Thyroid gland (tissue), 4 donors: ENCODE measurements at regions not wholly inside any gene's neighbourhood (a gene's known extent, or its start where the extent isn't known, plus 50 kb on each side); places are given as distances from the start of the nearest gene placed in this dataset.

Experiments
- DNase-seq, 2 donors: peaks; one replicate each; pipeline ENCODE4 v3.0.0-alpha.2; 2019
- H3K27ac ChIP-seq, 3 donors: fragments of 200-600 bp; sonication (generic); 1 replicate in 2 of 3; 2 replicates in 1 of 3; pipeline ENCODE4 v1.5.1; 2016 to 2019; ENCODE audit warnings: mild to moderate bottlenecking in 1 of 3, moderate library complexity in 1 of 3
- H3K27me3 ChIP-seq: fragments of 200-600 bp; sonication (generic); one replicate; pipeline ENCODE4 v1.5.1; 2019
- H3K36me3 ChIP-seq, 2 donors: fragments of 200-600 bp; sonication (generic); one replicate each; pipeline ENCODE4 v1.5.1; 2016 to 2019
- H3K4me1 ChIP-seq, 2 donors: fragments of 200-600 bp; sonication (generic); one replicate each; pipeline ENCODE4 v1.5.1; 2017 to 2019
- H3K4me3 ChIP-seq, 3 donors: fragments of 200-600 bp; sonication (generic); replicated peaks in 1 of 3; 1 replicate in 2 of 3; 2 replicates in 1 of 3; pipeline ENCODE4 v1.5.1; 2016; ENCODE audit warnings: mild to moderate bottlenecking in 1 of 3
- H3K9me3 ChIP-seq: fragments of 200-600 bp; sonication (generic); one replicate; pipeline ENCODE4 v1.5.1; 2017
- POLR2A ChIP-seq, 2 donors: fragments of 450-650 bp; IDR thresholded peaks; one replicate each; pipeline ENCODE4 v1.6.1; 2017; ENCODE audit warnings: antibody characterized with exemption in 2 of 2, mild to moderate bottlenecking in 2 of 2, moderate library complexity in 1 of 2
- WGBS, 2 donors: methylation state at CpG; one replicate each; pipeline ENCODE4 v1.1.5; 2017; 5-methylcytosine and 5-hydroxymethylcytosine counted together
- intact Hi-C: fragments of 100-400 bp; cut with DNase I; formaldehyde crosslinking; loops from one replicate; pipeline ENCODE4 v1.15.1; 2023
- TF ChIP-seq, protein P1 (sequence below), 6 experiments: fragments of 200-600 bp in 3 of 6; fragments of 450-650 bp in 3 of 6; sonication (generic) in 3 of 6; IDR thresholded peaks; one replicate each; pipeline ENCODE4 v1.5.1; 2016 to 2019; ENCODE audit warnings: antibody characterized with exemption in 6 of 6, mild to moderate bottlenecking in 2 of 6, inconsistent platforms in 1 of 6, moderate library complexity in 1 of 6

DNA sequence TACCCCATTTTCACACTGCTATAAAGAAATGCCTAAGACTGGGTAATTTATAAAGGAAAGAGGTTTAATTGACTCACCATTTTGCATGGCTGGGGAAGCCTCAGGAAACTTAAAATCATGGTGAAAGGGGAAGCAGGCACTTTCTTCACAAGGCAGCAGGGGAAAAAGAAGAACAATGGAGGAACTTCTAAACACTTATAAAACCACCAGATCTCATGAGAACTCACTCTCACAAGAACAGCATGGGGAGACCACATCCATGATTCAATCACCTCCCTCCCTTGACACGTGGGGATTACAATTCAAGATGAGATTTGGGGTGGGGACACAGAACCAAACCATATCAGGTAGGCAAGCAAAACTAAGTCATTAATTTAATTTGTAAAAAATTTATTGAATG lies 343.2 kb downstream of the FRK start:
- TF ChIP-seq, protein P1, sequence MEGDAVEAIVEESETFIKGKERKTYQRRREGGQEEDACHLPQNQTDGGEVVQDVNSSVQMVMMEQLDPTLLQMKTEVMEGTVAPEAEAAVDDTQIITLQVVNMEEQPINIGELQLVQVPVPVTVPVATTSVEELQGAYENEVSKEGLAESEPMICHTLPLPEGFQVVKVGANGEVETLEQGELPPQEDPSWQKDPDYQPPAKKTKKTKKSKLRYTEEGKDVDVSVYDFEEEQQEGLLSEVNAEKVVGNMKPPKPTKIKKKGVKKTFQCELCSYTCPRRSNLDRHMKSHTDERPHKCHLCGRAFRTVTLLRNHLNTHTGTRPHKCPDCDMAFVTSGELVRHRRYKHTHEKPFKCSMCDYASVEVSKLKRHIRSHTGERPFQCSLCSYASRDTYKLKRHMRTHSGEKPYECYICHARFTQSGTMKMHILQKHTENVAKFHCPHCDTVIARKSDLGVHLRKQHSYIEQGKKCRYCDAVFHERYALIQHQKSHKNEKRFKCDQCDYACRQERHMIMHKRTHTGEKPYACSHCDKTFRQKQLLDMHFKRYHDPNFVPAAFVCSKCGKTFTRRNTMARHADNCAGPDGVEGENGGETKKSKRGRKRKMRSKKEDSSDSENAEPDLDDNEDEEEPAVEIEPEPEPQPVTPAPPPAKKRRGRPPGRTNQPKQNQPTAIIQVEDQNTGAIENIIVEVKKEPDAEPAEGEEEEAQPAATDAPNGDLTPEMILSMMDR (IDR thresholded peaks at IDR 0.05): no peak
- TF ChIP-seq POLR2A (IDR thresholded peaks at IDR 0.05): no peak
- Histone ChIP-seq H3K9me3 (no peaks in the 10 kb centered on the region), H3K4me1 (no peaks in the 10 kb centered on the region), H3K27ac (no peak overlapping the region), H3K4me3 (no peak overlapping the region), H3K36me3 (no peaks in the 10 kb centered on the region), H3K27me3 (no peaks in the 10 kb centered on the region)
- DNase-seq: no peak
- intact Hi-C loops: no loop called here
- 70 to 72% methylated on average over 1 of the region's 1 CpG for WGBS, 2 donors

DNA sequence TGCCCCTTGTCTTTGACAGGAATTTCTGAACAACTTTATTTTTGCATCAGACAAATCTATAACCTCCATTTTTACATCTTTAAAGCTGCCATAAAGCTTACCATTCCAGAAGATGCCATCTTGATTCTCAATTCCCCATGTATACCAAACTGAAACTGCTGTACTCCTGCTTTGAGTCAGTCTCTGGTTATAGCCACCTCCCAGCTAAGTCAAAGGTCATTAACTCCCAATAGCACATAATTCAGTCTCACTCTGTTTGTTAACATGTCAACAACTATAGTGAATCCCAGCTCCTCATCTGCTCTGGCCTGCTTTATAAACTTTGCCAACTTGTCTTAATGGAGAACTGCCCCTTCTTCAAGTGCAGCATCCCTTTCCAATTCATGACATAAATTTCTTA lies 343.6 kb downstream of the FRK start:
- no peaks in the 10 kb centered on the region for H3K36me3 ChIP-seq
- intact Hi-C loops: no loop called here
- no peak overlapping the region for H3K4me3 ChIP-seq
- DNase-seq: no peak
- TF ChIP-seq, protein P1 (IDR thresholded peaks at IDR 0.05): no peak
- TF ChIP-seq POLR2A (IDR thresholded peaks at IDR 0.05): no peak
- H3K27ac ChIP-seq: no peak overlapping the region
- H3K4me1 ChIP-seq: no peaks in the 10 kb centered on the region
- no peaks in the 10 kb centered on the region for H3K9me3 ChIP-seq
- no peaks in the 10 kb centered on the region for H3K27me3 ChIP-seq

DNA sequence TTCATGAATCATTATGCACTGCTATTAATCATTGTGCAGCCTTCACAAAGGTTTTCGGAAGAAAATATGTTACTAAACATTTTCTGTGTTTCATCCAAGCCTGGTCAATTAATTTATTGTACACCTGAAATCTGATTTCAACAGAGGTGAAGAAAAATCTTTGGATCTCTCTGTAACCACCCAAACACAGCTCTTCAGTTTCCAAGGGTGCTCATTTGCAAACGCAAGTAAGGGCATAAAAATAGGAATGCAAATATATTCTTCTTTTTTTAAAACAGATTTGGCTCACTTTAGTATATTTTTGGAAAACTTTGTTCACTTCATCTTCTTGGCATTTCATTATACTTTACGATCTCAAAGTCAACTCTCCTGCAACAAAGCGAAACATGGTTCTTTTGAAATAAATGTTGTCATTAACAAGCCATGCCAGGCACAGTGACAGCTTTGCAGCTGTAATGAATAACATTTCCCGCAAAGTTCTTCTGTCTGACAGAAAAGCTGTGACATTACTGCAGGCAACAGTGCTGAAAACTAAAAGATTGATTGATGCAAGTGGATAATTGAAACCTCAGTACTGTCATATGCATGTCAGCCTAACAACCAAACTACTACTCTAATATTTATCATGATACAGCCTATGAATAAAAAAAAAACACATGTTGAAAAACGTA lies 348.3 kb downstream of the FRK start:
- TF ChIP-seq, protein P1 (IDR thresholded peaks at IDR 0.05): no peak
- TF ChIP-seq POLR2A (IDR thresholded peaks at IDR 0.05): no peak
- intact Hi-C loops: no loop called here
- H3K4me1 ChIP-seq: no peaks in the 10 kb centered on the region
- no peak overlapping the region for H3K27ac ChIP-seq
- DNase-seq: no peak
- H3K36me3 ChIP-seq: no peaks in the 10 kb centered on the region
- H3K9me3 ChIP-seq: no peaks in the 10 kb centered on the region
- WGBS, 2 donors: 74 to 80% methylated on average over 6 of the region's 6 CpGs
- H3K4me3 ChIP-seq: no peak overlapping the region
- H3K27me3 ChIP-seq: no peaks in the 10 kb centered on the region

DNA sequence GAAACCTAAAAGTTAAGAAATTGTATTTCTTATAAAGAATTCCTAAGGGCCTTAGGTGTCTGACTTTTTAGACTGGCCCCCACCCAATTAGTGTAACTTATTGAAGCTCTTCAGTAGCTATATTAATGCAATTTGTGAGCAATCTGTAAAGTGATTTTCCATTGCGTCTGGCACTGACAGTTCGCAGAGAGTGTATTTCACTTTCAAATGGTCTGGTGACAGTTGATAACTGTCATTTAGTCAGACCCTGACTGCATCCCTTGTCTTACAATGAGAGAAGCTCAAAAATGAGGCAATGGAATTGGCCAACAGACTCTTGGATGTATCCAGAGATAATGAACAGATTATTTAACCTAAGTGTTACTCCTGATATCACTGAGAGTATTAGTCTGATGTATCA lies 351.8 kb downstream of the FRK start:
- H3K4me3 ChIP-seq: no peak overlapping the region
- intact Hi-C loops: no loop called here
- H3K4me1 ChIP-seq: no peaks in the 10 kb centered on the region
- no peaks in the 10 kb centered on the region for H3K9me3 ChIP-seq
- TF ChIP-seq POLR2A (IDR thresholded peaks at IDR 0.05): no peak
- TF ChIP-seq, protein P1 (IDR thresholded peaks at IDR 0.05): no peak
- DNase-seq: no peak
- no peaks in the 10 kb centered on the region for H3K27me3 ChIP-seq
- WGBS, 2 donors: 67 to 93% methylated on average over 2 of the region's 2 CpGs
- H3K36me3 ChIP-seq: no peaks in the 10 kb centered on the region
- no peak overlapping the region for H3K27ac ChIP-seq

DNA sequence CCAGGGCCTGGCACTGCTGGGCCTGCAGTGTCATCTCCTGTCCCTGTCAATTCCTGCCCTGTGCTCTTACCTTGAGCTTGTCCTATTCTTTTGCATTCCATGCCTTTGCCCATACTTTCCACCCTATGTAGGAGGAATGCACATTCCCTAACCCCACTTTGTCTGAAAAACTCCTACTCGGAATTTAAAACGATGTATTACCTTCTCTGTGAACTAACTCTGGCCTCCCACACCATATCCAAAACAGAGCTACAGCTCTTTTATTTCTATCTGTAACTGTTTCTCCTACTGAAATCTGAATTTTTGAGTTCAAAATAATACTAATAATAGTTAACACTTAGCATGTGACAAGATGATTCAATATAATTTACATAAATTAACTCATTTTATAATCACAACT lies 353.7 kb downstream of the FRK start:
- Histone ChIP-seq H3K27me3 (no peaks in the 10 kb centered on the region), H3K36me3 (no peaks in the 10 kb centered on the region), H3K4me1 (no peaks in the 10 kb centered on the region), H3K9me3 (no peaks in the 10 kb centered on the region), H3K4me3 (no peak overlapping the region), H3K27ac (no peak overlapping the region)
- TF ChIP-seq, protein P1 (IDR thresholded peaks at IDR 0.05): no peak
- no peak for TF ChIP-seq POLR2A (IDR thresholded peaks at IDR 0.05)
- DNase-seq: no peak
- 92 to 93% methylated on average over 2 of the region's 2 CpGs for WGBS, 2 donors
- intact Hi-C loops: no loop called here
